BLaER1 treated with 17β-estradiol and CSF1 and Interleukin-3, amounts not matched to agents 10 nM and 100 nM (cell line): ENCODE measurements at regions not wholly inside any gene's neighbourhood (a gene's known extent, or its start where the extent isn't known, plus 50 kb on each side); places are given as distances from the start of the nearest gene placed in this dataset.

Experiments used
- H3K27ac ChIP-seq, 11 experiments: shearing (Covaris generic); formaldehyde crosslinking; 2 replicates each; pipeline ENCODE4 v1.8.1; 2022
- H3K27me3 ChIP-seq, 11 experiments: shearing (Covaris generic); formaldehyde crosslinking; 2 replicates each; pipeline ENCODE4 v1.8.1; 2022
- H3K36me3 ChIP-seq, 11 experiments: shearing (Covaris generic); formaldehyde crosslinking; 2 replicates each; pipeline ENCODE4 v1.8.1; 2022
- H3K4me1 ChIP-seq, 10 experiments: shearing (Covaris generic); formaldehyde crosslinking; 2 replicates each; pipeline ENCODE4 v1.8.1; 2022
- H3K4me2 ChIP-seq, 11 experiments: shearing (Covaris generic); formaldehyde crosslinking; 2 replicates each; pipeline ENCODE4 v1.8.1; 2022
- H3K4me3 ChIP-seq, 10 experiments: shearing (Covaris generic); formaldehyde crosslinking; 2 replicates each; pipeline ENCODE4 v1.8.1; 2022
- H3K9ac ChIP-seq, 11 experiments: shearing (Covaris generic); formaldehyde crosslinking; 2 replicates each; pipeline ENCODE4 v1.8.1; 2022
- H3K9me3 ChIP-seq, 11 experiments: shearing (Covaris generic); formaldehyde crosslinking; replicated peaks in 1 of 11; 2 replicates each; pipeline ENCODE4 v1.8.1; 2022
- H4K20me1 ChIP-seq, 11 experiments: shearing (Covaris generic); formaldehyde crosslinking; 2 replicates each; pipeline ENCODE4 v1.8.1; 2022
- Cebpa-rat ChIP-seq, 11 experiments: shearing (Covaris generic); IDR thresholded peaks; 2 replicates each; pipeline ENCODE4 v1.8.1; 2022

- peaks cover 0 to 7% (median 0%) of the 10 kb centered on the region in 11 experiments; a peak in 1 of 22 replicates for H3K27me3 ChIP-seq
- H4K20me1 ChIP-seq: no peaks in the 10 kb centered on the region
- no peak overlapping the region for H3K4me3 ChIP-seq
- H3K27ac ChIP-seq: no peak overlapping the region
- H3K9ac ChIP-seq: no peak overlapping the region
- H3K9me3 ChIP-seq: peaks cover 0 to 2% (median 0%) of the 10 kb centered on the region in 11 experiments; a peak in 2 of 22 replicates
- TF ChIP-seq Cebpa-rat (IDR thresholded peaks at IDR 0.05): no peak
- peaks cover 0 to 42% (median 28%) of the 10 kb centered on the region in 10 experiments; a peak in 16 of 20 replicates for H3K4me1 ChIP-seq
- H3K36me3 ChIP-seq: no peaks in the 10 kb centered on the region
- no peak overlapping the region for H3K4me2 ChIP-seq
These were observed 62.7 kb downstream of the CALML3 start for GRCh38 chr10:5587151-5588079.

GRCh38 chr10:5588080-5588453 is 63.3 kb downstream of the CALML3 start:
- no peak overlapping the region for H3K9ac ChIP-seq
- no peak overlapping the region for H3K4me3 ChIP-seq
- peaks cover 0 to 7% (median 0%) of the 10 kb centered on the region in 11 experiments; a peak in 1 of 22 replicates for H3K27me3 ChIP-seq
- H3K36me3 ChIP-seq: no peaks in the 10 kb centered on the region
- peaks cover 0 to 42% (median 28%) of the 10 kb centered on the region in 10 experiments; a peak in 16 of 20 replicates for H3K4me1 ChIP-seq
- TF ChIP-seq Cebpa-rat (IDR thresholded peaks at IDR 0.05): no peak
- peak overlapping the region in 5 of 11 experiments; percentile 45 to 65 (median 58); a peak in 2 of 22 replicates for H3K4me2 ChIP-seq
- H3K27ac ChIP-seq: no peak overlapping the region
- H3K9me3 ChIP-seq: no peaks in the 10 kb centered on the region
- no peaks in the 10 kb centered on the region for H4K20me1 ChIP-seq

- Histone ChIP-seq H3K27me3 (peaks cover 0 to 6% (median 0%) of the 10 kb centered on the region in 11 experiments; a peak in 1 of 22 replicates), H3K27ac (no peak overlapping the region), H3K4me3 (no peak overlapping the region), H3K36me3 (no peaks in the 10 kb centered on the region), H3K4me2 (peak overlapping the region in 8 of 11 experiments; percentile 38 to 65 (median 54); a peak in 16 of 22 replicates), H3K4me1 (peaks cover 0 to 37% (median 24%) of the 10 kb centered on the region in 10 experiments; a peak in 16 of 20 replicates), H4K20me1 (no peaks in the 10 kb centered on the region), H3K9me3 (no peaks in the 10 kb centered on the region), H3K9ac (no peak overlapping the region)
- TF ChIP-seq Cebpa-rat (IDR thresholded peaks at IDR 0.05): no peak
These were observed 63.8 kb downstream of the CALML3 start for GRCh38 chr10:5588603-5589002.
